ENCODE measurements at regions not wholly inside any gene's neighbourhood (a gene's known extent, or its start where the extent isn't known, plus 50 kb on each side); places are given as distances from the start of the nearest gene placed in this dataset.
"Not testable (repeated sequence)": the region's sequence is repeated elsewhere in the genome, so short reads cannot be mapped to it uniquely, and the experiment has no call there.

- DNase-seq = no peak
These were observed 811.8 kb downstream of the RAB28 start for GRCh38 chr4:12672303-12672702.

DNA sequence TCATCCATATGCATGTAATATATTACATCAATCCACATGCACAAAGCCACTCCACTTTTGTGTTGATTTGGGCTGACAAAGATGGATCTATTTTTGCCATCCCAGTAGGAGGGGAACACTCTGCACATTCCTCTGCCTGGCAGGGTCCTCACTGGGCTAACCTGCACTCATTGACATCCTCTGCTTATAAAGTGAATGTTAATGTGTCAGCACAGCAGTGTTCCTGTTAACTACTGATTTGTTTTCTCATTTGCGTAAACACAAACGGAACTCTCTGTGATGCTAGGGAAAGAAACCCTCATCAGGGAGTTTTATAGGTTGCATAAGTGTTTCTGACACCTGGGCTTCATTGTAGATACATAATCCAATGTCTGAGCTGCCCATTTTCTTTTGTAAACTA lies 826.0 kb downstream of the RAB28 start:
- no peak for DNase-seq

GRCh38 chr4:12651876-12652275 lies 832.3 kb downstream of the RAB28 start:
- DNase-seq = no peak

DNA sequence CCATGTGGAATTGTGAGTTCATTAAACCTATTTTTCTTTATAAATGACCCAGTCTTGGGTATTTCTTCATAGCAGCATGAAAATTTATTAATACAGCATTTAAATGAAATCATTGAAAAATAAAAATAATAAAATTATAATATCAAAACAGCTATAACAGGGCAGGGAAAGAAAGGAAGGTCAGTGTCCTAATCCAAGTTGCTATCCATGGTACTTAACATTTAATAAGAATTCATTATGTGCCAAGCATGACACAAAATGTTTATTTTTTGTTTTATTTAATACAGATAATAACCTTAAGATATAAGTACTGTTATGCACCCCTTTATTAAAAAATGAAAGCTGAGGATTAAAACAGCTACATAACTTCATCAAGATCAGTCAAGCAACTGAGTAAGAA lies 838.4 kb downstream of the RAB28 start:
- no peak for DNase-seq

DNA sequence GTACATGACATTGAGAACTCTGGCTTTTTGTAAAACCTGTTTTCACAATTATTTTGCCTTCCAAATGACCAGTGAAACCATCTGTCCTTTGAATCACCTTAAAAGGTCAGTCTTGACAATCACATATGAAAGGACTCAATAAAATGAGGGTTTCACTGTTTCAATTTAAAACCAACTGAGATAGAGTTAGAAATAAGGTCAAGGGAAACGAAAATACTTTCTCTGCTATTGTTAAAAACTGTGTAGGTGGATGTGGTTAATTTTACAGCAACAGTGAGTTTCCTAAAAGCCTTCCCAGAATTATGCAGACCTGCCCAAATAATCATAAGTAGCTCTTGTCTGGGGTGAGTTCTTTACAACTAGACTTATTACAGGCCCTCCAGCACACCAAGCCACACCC lies 839.9 kb downstream of the RAB28 start:
- DNase-seq = no peak

GRCh38 chr4:12636191-12636590 lies 847.9 kb downstream of the RAB28 start:
- DNase-seq = no peak

- DNase-seq = no peak
These were observed 848.5 kb downstream of the RAB28 start for GRCh38 chr4:12635629-12636028.

GRCh38 chr4:12633053-12633651 lies 851.0 kb downstream of the RAB28 start:
- peak; percentile 13 for DNase-seq

- no peak for DNase-seq
These were observed 868.3 kb downstream of the RAB28 start for GRCh38 chr4:12615822-12616221.

DNA sequence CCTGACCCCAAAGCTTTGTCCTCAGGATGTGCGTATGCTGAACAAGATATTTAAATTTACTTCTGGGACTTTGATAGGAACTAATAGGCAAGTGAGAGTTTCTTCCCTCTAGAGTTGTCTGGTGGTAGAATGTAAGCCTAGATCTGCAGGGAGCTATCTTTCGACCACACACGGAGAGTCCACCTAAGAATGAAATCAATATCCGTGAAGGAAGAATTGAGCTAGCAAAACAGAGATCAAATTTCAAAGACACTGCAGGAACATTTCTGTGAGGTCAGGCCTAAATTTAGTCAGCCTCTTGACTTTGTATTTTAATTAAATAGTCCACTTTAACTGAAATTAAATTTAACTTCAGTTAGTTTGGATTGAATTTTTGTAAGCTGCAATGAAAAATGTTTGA lies 871.3 kb downstream of the RAB28 start:
- DNase-seq = no peak

GRCh38 chr4:12609212-12609875 lies 874.8 kb downstream of the RAB28 start:
- not testable (repeated sequence) for DNase-seq

DNA sequence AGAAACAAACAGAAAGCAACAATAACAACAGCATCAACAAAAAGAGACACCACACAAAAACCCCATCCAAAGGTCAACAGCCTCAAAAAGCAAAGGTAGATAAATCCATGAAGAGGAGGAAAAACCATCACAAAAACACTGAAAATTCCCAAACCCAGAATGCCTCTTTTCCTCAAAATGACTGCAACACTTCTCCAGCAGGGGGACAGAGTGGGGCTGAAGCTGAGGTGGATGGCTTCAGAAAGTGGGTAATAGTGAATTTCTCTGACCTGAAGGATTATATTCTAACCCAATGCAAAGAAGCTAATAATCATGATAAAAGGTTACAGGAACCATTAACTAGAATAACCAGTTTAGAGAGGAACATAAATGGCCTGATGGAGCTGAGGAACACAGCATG lies 888.2 kb downstream of the RAB28 start:
- no peak for DNase-seq

DNA sequence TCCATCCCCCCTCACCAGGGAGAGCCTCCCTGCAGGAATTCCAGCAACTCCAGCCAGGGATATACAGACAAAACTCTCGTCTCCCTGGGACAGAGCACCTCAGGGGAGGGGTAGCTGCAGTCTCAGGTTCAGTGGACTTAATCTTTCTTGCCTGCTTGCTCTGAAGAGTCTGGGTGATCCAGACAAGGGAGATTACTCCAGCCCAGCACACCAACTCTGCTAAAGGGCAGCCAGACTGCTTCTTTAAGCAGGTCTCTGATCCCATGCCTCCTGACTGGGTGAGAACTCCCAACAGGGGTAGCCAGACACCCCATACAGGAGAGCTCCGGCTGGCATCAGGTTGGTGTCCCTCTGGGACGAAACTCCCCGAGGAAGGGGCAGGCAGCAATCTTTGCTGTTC lies 888.7 kb downstream of the RAB28 start:
- no peak for DNase-seq

GRCh38 chr4:12588582-12588981 lies 895.6 kb downstream of the RAB28 start:
- DNase-seq = no peak

DNA sequence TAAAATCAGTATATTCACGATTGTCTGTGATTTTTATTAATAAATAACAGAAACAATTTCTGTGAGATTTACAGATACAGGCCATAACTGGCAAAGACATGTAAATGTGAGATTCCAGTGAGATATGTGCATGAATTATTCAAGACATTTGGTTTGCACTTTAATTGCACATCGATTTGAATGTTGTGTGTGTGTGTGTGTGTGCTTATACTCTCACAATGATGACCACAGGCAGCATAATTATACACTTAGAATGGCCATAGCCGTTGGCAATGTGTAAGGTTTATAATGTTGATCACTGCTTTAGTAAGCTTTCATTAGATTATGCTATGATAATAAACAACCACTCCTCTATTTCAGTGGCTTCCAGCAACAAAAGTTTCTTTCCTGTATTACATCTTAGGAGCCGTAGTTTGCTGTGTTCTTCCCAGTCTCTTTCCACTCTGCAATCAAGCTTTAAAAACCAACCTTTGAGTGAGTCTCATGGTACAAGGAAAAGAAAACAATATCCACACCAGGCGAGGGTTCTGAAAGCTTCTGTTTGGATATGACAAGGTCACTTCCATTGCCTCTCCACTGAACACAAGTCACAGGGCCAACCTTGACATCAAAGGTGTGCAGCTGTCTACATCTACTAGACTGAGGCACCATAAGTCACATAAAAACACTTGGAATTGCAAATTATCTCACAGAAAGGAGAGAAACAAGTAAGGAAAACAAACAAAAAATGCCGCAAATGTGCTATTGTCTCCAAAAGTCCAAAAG lies 897.7 kb downstream of the RAB28 start:
- DNase-seq = no peak

- DNase-seq = no peak
These were observed 899.8 kb downstream of the RAB28 start for GRCh38 chr4:12584116-12584875.

DNA sequence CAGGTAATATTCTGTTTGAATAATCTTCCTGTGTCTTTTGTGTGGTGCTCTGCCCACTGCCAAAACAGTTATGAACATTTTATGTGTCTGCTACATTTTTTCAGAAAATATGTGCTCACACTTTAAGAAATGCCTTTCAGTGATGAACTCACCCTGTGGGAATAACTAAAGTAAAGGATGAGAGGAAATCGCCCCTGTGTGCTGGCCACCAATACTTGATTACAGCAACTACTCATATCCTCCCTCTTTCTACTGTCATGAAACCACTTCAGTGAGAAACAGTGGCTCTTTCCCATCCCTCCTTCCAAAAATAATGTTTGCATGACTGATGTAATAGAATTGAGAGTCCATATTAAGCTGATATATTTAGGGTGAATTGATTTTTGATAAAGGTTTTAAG lies 900.9 kb downstream of the RAB28 start:
- DNase-seq = no peak

DNA sequence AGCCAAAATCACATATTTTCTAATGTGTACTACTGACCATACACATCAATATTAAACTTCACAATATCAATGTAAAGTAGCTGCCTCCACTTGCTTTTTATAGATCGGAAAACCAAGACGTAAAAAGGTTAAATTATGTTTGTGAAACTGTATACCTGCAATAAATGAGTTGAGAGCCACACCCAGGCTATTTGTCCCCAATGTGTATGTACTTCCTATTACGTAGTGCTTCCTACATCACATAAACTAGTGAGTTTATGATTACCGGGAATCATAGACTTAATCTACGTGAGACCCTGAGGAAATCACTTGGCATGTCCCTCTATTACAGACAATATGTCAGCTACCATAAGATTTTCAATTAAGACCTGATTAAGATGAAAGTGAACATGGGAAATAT lies 903.4 kb downstream of the RAB28 start:
- no peak for DNase-seq

- DNase-seq = no peak
These were observed 905.0 kb downstream of the RAB28 start for GRCh38 chr4:12579172-12579571.

- no peak for DNase-seq
These were observed 907.7 kb downstream of the RAB28 start for GRCh38 chr4:12576409-12576808.

DNA sequence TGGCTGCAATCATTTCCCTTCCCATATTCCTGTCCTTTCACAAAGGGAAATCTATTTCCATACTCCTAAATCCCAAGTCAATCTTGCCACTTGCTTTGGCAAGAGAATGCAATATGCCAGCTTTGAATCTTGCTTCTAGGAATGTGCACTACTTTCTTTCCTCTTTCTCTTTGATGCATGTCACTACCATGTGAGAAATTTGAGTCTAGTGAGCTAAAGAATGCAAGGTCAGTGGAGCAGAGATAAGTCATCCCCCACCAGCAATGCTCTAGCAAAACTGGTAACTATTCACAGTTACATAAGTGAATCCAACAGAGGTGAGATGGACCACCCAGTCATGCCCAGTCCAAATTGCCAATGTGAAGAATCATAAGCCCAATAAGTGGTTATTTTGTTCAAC lies 910.4 kb downstream of the RAB28 start:
- no peak for DNase-seq

DNA sequence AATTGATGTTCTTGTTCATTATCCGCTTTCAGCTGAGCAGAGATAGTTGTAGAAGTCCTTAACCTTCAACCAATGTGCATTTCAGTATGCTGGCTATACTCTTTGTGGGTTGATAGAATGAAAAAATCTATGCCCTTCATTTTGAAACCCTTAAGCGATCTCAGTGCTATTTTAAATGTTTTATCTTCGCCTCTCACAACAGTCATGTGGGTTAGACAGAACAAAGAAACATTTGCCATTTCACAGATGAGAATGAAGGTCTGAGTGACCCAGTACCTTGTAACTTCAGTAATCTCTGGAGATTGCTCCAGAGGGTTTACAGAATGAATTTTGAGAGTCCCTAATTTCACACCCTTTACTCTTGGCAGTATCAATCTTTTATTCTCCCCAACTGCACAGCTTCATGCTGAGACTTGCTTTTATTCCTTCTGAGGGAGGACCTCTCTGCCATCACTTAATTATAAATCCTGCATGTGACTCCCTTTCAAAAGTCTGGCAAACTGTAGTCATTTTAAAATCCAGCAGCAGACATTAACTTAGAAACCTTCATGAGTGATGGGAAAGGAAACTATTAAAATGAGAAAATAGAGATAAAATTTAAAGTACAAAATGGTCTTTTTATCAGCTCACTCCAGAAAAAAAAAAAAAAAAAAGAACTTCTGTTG lies 921.5 kb downstream of the RAB28 start:
- DNase-seq = no peak

GRCh38 chr4:12562021-12562420 lies 922.1 kb downstream of the RAB28 start:
- DNase-seq = no peak

Measured in 8988T (cell line).